Activated naive CD8-positive, alpha-beta T cell treated with anti-CD3 and anti-CD28 coated beads, Interleukin-2, amount 50 U/mL, for 16 hours (primary cell): ENCODE measurements at regions not wholly inside any gene's neighbourhood (a gene's known extent, or its start where the extent isn't known, plus 50 kb on each side); places are given as distances from the start of the nearest gene placed in this dataset.
"Not testable (repeated sequence)": the region's sequence is repeated elsewhere in the genome, so short reads cannot be mapped to it uniquely, and the experiment has no call there.

Experiments used
- DNase-seq: peaks from one replicate; pipeline ENCODE4 v3.0.0-alpha.2; 2020; ENCODE audit warnings: low read depth, low spot score

- DNase-seq: no peak
Measured at GRCh38 chr13:76016799-76017400, 380.8 kb downstream of the LMO7 start.

GRCh38 chr13:76014406-76015318 is 378.5 kb downstream of the LMO7 start:
- DNase-seq: no peak

- DNase-seq: no peak
Measured at GRCh38 chr13:76012091-76012721, 376.1 kb downstream of the LMO7 start.

GRCh38 chr13:76009267-76009890 is 373.2 kb downstream of the LMO7 start:
- no peak for DNase-seq

- DNase-seq: no peak
Measured at GRCh38 chr13:76004416-76004815, 368.3 kb downstream of the LMO7 start.

GRCh38 chr13:76000131-76000530 is 364.0 kb downstream of the LMO7 start:
- DNase-seq: no peak

- no peak for DNase-seq
Measured at GRCh38 chr13:75996582-75996981, 360.5 kb downstream of the LMO7 start.

- DNase-seq: no peak
Measured at GRCh38 chr13:75995966-75996365, 359.8 kb downstream of the LMO7 start.

- no peak for DNase-seq
Measured at GRCh38 chr13:75993823-75994222, 357.7 kb downstream of the LMO7 start.

- DNase-seq: no peak
Measured at GRCh38 chr13:75993241-75993640, 357.1 kb downstream of the LMO7 start.

GRCh38 chr13:75986818-75987217 is 350.7 kb downstream of the LMO7 start:
- DNase-seq: no peak

- DNase-seq: no peak
Measured at GRCh38 chr13:75985132-75985531, 349.0 kb downstream of the LMO7 start.

GRCh38 chr13:75978818-75979217 is 342.7 kb downstream of the LMO7 start:
- DNase-seq: no peak

GRCh38 chr13:75968103-75968838 is 332.1 kb downstream of the LMO7 start:
- DNase-seq: no peak

- DNase-seq: no peak
Measured at GRCh38 chr13:75963302-75963701, 327.2 kb downstream of the LMO7 start.

GRCh38 chr13:75961911-75962310 is 325.8 kb downstream of the LMO7 start:
- no peak for DNase-seq

- DNase-seq: no peak
Measured at GRCh38 chr13:75960538-75960994, 324.4 kb downstream of the LMO7 start.

GRCh38 chr13:75959861-75960481 is 323.8 kb downstream of the LMO7 start:
- DNase-seq: no peak

- DNase-seq: not testable (repeated sequence)
Measured at GRCh38 chr13:75953589-75953988, 317.5 kb downstream of the LMO7 start.

GRCh38 chr13:75947448-75947847 is 311.3 kb downstream of the LMO7 start:
- no peak for DNase-seq
